ENCODE measurements at regions not wholly inside any gene's neighbourhood (a gene's known extent, or its start where the extent isn't known, plus 50 kb on each side); places are given as distances from the start of the nearest gene placed in this dataset.

- no peak for TF ChIP-seq CTCF (IDR thresholded peaks at IDR 0.05)
- TF ChIP-seq POLR2A (IDR thresholded peaks at IDR 0.05): no peak
These were observed 337.5 kb upstream of the THBS1 start for GRCh38 chr15:39243396-39243795.
